ENCODE measurements at regions not wholly inside any gene's neighbourhood (a gene's known extent, or its start where the extent isn't known, plus 50 kb on each side); places are given as distances from the start of the nearest gene placed in this dataset.

GRCh38 chr22:44599084-44599483, 101.1 kb upstream of the RTL6 start:
- H3K4me3 ChIP-seq (ENCODE audit: low read depth, low read length): no peak overlapping the region
- no peak for TF ChIP-seq CTCF (IDR thresholded peaks at IDR 0.05; ENCODE audit: insufficient read depth, low read depth, low read length, missing control alignments)
- no peak for DNase-seq (ENCODE audit: low read depth)

GRCh38 chr22:44597616-44598015, 99.6 kb upstream of the RTL6 start:
- TF ChIP-seq CTCF (IDR thresholded peaks at IDR 0.05; ENCODE audit: insufficient read depth, low read depth, low read length, missing control alignments): no peak
- DNase-seq (ENCODE audit: low read depth): no peak
- H3K4me3 ChIP-seq (ENCODE audit: low read depth, low read length): no peak overlapping the region

GRCh38 chr22:44596396-44597125, 98.5 kb upstream of the RTL6 start:
- H3K4me3 ChIP-seq (ENCODE audit: low read depth, low read length): no peak overlapping the region
- no peak for DNase-seq (ENCODE audit: low read depth)
- TF ChIP-seq CTCF (IDR thresholded peaks at IDR 0.05; ENCODE audit: insufficient read depth, low read depth, low read length, missing control alignments): no peak

- no peak overlapping the region for H3K4me3 ChIP-seq (ENCODE audit: low read depth, low read length)
- no peak for DNase-seq (ENCODE audit: low read depth)
- no peak for TF ChIP-seq CTCF (IDR thresholded peaks at IDR 0.05; ENCODE audit: insufficient read depth, low read depth, low read length, missing control alignments)
These were observed 97.9 kb upstream of the RTL6 start for GRCh38 chr22:44595841-44596341.

GRCh38 chr22:44594951-44595350, 96.9 kb upstream of the RTL6 start:
- no peak for TF ChIP-seq CTCF (IDR thresholded peaks at IDR 0.05; ENCODE audit: insufficient read depth, low read depth, low read length, missing control alignments)
- no peak overlapping the region for H3K4me3 ChIP-seq (ENCODE audit: low read depth, low read length)
- no peak for DNase-seq (ENCODE audit: low read depth)

- DNase-seq (ENCODE audit: low read depth): no peak
- no peak for TF ChIP-seq CTCF (IDR thresholded peaks at IDR 0.05; ENCODE audit: insufficient read depth, low read depth, low read length, missing control alignments)
- no peak overlapping the region for H3K4me3 ChIP-seq (ENCODE audit: low read depth, low read length)
These were observed 94.8 kb upstream of the RTL6 start for GRCh38 chr22:44592824-44593148.

Measured in GM12865 (cell line).